Heart right ventricle (tissue), 16 donors: ENCODE measurements at regions not wholly inside any gene's neighbourhood (a gene's known extent, or its start where the extent isn't known, plus 50 kb on each side); places are given as distances from the start of the nearest gene placed in this dataset.

ENCODE experiments used
- ATAC-seq, 8 donors: fragments of 200-7000 bp; cut with Tn5 transposase; one replicate each; pipeline ENCODE4 v1.9.1; 2020; ENCODE audit warnings: mild to moderate bottlenecking in 8 of 8, moderate library complexity in 8 of 8, moderate number of reproducible peaks in 1 of 8
- DNase-seq, 2 donors: peaks; one replicate each; pipeline ENCODE4 v3.0.0-alpha.2; 2020
- H3K27ac ChIP-seq, 10 donors: fragments of 200-600 bp; sonication (generic) in 2 of 10; one replicate each; pipeline versions ENCODE4 v1.5.0 to v1.8.0; 2020 to 2022; ENCODE audit warnings: mild to moderate bottlenecking in 3 of 10
- H3K27me3 ChIP-seq, 7 donors: fragments of 200-600 bp; one replicate each; pipeline ENCODE4 v1.8.0; 2021 to 2022; ENCODE audit warnings: mild to moderate bottlenecking in 2 of 7
- H3K36me3 ChIP-seq, 9 donors: fragments of 200-600 bp; sonication (generic) in 1 of 9; one replicate each; pipeline versions ENCODE4 v1.5.0 to v1.8.0; 2020 to 2022; ENCODE audit warnings: mild to moderate bottlenecking in 2 of 9
- H3K4me1 ChIP-seq, 9 donors: fragments of 200-600 bp; sonication (generic) in 1 of 9; one replicate each; pipeline versions ENCODE4 v1.5.0 to v1.8.0; 2020 to 2022; ENCODE audit warnings: mild to moderate bottlenecking in 4 of 9
- H3K4me3 ChIP-seq, 10 donors: fragments of 200-600 bp; sonication (generic) in 2 of 10; one replicate each; pipeline versions ENCODE4 v1.5.0 to v1.8.0; 2020 to 2022; ENCODE audit warnings: mild to moderate bottlenecking in 7 of 10, moderate library complexity in 2 of 10
- H3K9me3 ChIP-seq, 11 donors: fragments of 200-600 bp in 10 of 11; sonication (generic) in 2 of 11; one replicate each; pipeline versions ENCODE4 v1.5.0 to v1.8.0; 2013 to 2022; ENCODE audit warnings: mild to moderate bottlenecking in 2 of 11, control low read depth in 1 of 11, moderate library complexity in 1 of 11
- WGBS, 2 donors: extraction: QIAGEN DNeasy Blood & Tissue Kit; methylation state at CpG; one replicate each; pipeline ENCODE4 v1.1.7; 2013; ENCODE audit warnings: inconsistent platforms in 1 of 2; 5-methylcytosine and 5-hydroxymethylcytosine counted together
- intact Hi-C, 10 donors: fragments of 100-400 bp; cut with DNase I; formaldehyde crosslinking; loops; one replicate each; pipeline versions ENCODE4 v1.11.1 to v1.14.2; 2022
- TF ChIP-seq, protein P1 (sequence below), 9 donors: fragments of 200-600 bp; sonication (generic) in 2 of 9; IDR thresholded peaks; one replicate each; pipeline versions ENCODE4 v1.5.0 to v1.8.0; 2021 to 2022; ENCODE audit warnings: antibody characterized with exemption in 9 of 9, mild to moderate bottlenecking in 5 of 9, moderate library complexity in 1 of 9
- donor health status: Arrhythmogenic right ventricular cardiomyopathy.
- donor health status: ischemic (EF 13 %, LVEDD 7.1; RV severe dilation, severe dysfunction).
- donor health status: healthy with polysubstance abuse.
- donor health status: DM: no; HTN: yes; CAD: no.
- donor health status: DM: no; HTN: no; CAD: no.
- donor health status: ischemic (EF 25% LVEDD 6.9; RV normal size, moderate dysfunction).
- donor health status: ischemic (EF 25% LVEDD 5.7; RV mildly dilated, moderate dysfunction).
- donor health status: healthy.
- donor health status: DM: yes; HTN: yes; CAD: no.
- donor health status: Ischemic cardiomyopathy.
- donor health status: ischemic (EF 35%, LVEDD 5.7; RV mildly dilated, moderate dysfunction).
- donor health status: nonischemic (EF 11% LVEDD 7.7; RV severe dilation, severe dysfunction).
- donor health status: DM: yes; HTN: yes; CAD: no.
- donor health status: PGD.
- donor health status: ischemic (EF 29% LVEDD 5.4; RV normal size, mild dysfunction).
- donor health status: nonischemic (EF 23%, LVEDD 6.1; RV moderate dilation, normal function).

DNA sequence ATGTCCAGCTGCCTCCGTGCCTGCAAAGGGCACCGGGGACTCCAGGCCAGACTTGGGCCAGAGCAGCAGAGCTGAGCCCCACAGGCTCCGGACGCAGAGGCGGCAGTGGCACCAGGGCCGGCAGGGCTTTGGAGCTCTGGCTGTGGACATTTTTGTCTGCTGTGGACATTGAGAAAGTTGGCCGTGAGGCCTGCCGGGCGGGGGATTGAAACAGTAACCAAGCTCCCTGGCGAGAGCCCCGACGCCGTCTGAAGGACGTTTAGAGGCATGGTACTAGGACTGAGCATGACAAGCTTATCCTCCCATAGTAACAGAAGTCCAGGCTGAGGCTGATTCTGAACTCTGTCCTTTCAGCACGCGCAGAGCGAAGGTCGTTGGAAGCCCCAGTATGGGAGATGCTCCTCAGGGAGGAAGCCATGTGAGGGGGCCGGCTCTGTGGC, 323.8 kb downstream of the AMY1C start:
- Histone ChIP-seq H3K4me1 (no peaks in the 10 kb centered on the region), H3K27ac (no peak overlapping the region), H3K36me3 (no peaks in the 10 kb centered on the region), H3K4me3 (peak overlapping the region in 2 of 10 donors; percentile 12 to 19), H3K9me3 (peaks cover 0 to 4% (median 0%) of the 10 kb centered on the region in 11 donors), H3K27me3 (no peaks in the 10 kb centered on the region)
- 83 to 88% methylated on average over 19 of the region's 19 CpGs for WGBS, 2 donors
- intact Hi-C loops = no loop called here
- TF ChIP-seq, protein P1, sequence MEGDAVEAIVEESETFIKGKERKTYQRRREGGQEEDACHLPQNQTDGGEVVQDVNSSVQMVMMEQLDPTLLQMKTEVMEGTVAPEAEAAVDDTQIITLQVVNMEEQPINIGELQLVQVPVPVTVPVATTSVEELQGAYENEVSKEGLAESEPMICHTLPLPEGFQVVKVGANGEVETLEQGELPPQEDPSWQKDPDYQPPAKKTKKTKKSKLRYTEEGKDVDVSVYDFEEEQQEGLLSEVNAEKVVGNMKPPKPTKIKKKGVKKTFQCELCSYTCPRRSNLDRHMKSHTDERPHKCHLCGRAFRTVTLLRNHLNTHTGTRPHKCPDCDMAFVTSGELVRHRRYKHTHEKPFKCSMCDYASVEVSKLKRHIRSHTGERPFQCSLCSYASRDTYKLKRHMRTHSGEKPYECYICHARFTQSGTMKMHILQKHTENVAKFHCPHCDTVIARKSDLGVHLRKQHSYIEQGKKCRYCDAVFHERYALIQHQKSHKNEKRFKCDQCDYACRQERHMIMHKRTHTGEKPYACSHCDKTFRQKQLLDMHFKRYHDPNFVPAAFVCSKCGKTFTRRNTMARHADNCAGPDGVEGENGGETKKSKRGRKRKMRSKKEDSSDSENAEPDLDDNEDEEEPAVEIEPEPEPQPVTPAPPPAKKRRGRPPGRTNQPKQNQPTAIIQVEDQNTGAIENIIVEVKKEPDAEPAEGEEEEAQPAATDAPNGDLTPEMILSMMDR (IDR thresholded peaks at IDR 0.05) = no peak
- ATAC-seq (peak in 1 of 8 donors; percentile 11), DNase-seq (no peak)

DNA sequence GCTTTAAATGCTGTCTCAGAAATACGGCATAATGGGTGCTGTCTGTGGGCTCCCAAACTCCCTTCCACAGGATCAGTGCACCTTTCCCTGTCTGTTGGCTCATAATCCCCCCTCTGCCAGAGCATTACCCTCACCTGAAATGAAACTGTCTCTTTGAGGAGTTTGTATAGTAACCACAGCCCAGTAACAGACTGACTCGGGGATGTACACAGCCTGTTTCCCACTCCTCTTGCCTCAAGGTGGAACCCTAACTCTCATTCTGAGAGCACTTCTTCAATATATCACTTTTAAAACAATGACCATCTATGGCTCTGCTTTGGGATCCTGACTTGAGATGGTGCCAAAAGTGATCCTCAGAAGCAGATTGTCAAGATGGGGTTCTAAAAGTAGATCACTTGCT, 332.5 kb downstream of the AMY1C start:
- TF ChIP-seq, protein P1 (IDR thresholded peaks at IDR 0.05) = no peak
- DNase-seq (no peak), ATAC-seq (no peak)
- no peak overlapping the region for H3K27ac ChIP-seq
- H3K36me3 ChIP-seq = no peaks in the 10 kb centered on the region
- no peaks in the 10 kb centered on the region for H3K27me3 ChIP-seq
- WGBS, 2 donors = 68 to 72% methylated on average over 2 of the region's 2 CpGs
- H3K9me3 ChIP-seq = no peaks in the 10 kb centered on the region
- no peaks in the 10 kb centered on the region for H3K4me1 ChIP-seq
- intact Hi-C loops = no loop called here
- H3K4me3 ChIP-seq = no peak overlapping the region

DNA sequence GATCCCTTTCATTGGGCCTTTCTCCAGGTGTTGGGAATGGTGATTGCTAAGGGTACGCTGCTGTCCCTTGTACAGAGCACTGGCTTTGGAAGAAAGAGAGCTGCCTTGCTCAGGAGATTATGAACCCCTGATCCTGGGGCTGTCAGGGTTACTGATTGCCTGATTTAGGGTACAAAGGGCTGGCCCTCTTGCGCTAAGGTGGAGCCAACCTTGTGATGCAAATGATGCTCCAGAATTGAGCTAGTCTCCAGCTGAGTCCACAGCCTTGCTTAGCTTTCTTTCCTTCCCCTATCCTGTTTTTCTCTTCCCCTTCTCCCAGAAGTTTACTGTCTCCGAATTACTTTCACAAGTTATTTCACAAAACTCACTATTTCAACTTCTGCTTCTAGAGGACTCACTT, 334.7 kb downstream of the AMY1C start:
- Histone ChIP-seq H3K27me3 (no peaks in the 10 kb centered on the region), H3K27ac (no peak overlapping the region), H3K4me3 (no peak overlapping the region), H3K9me3 (no peaks in the 10 kb centered on the region), H3K36me3 (no peaks in the 10 kb centered on the region), H3K4me1 (no peaks in the 10 kb centered on the region)
- no peak for ATAC-seq
- DNase-seq = no peak
- intact Hi-C loops = no loop called here
- 50 to 78% methylated on average over 3 of the region's 3 CpGs for WGBS, 2 donors
- TF ChIP-seq, protein P1 (IDR thresholded peaks at IDR 0.05) = no peak

DNA sequence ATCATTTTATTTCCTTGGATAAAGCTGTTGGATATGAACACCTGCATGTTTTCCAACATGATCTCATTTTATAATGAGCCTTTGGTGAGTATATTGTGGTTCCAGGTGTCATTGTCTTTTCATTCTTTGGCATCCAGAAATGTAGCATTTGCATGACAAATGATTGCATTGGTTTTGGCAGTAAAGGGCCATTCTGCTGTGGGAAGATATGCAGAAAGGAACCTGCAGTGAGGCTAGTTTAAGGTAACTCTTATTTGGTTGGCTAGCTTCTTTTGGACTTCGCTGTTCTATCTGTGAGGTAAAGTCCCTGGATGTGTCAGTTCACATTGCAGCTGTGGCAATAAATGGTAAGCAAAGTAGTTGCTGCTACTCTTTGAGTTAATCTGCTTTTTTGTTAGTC, 343.0 kb downstream of the AMY1C start:
- H3K4me3 ChIP-seq = no peak overlapping the region
- TF ChIP-seq, protein P1 (IDR thresholded peaks at IDR 0.05) = no peak
- H3K27ac ChIP-seq = no peak overlapping the region
- ATAC-seq (no peak), DNase-seq (no peak)
- no peaks in the 10 kb centered on the region for H3K36me3 ChIP-seq
- no peaks in the 10 kb centered on the region for H3K27me3 ChIP-seq
- 73 to 76% methylated on average over 1 of the region's 1 CpG for whole genome bisulfite sequencing, 2 donors
- intact Hi-C loops = no loop called here
- peaks cover 0 to 3% (median 0%) of the 10 kb centered on the region in 11 donors for H3K9me3 ChIP-seq
- H3K4me1 ChIP-seq = no peaks in the 10 kb centered on the region
